GM19468 (cell line): ENCODE measurements at regions not wholly inside any gene's neighbourhood (a gene's known extent, or its start where the extent isn't known, plus 50 kb on each side); places are given as distances from the start of the nearest gene placed in this dataset.
"Not testable (repeated sequence)": the region's sequence is repeated elsewhere in the genome, so short reads cannot be mapped to it uniquely, and the experiment has no call there.

Source experiments
- ATAC-seq: cut with Tn5 transposase; IDR thresholded peaks from one replicate; pipeline ENCODE4 v1.9.1; 2021; ENCODE audit warnings: mild to moderate bottlenecking, moderate library complexity, moderate number of reproducible peaks; ENCODE audit not compliant: unreplicated experiment; ENCODE audit errors: extremely low read depth

GRCh38 chr3:191078913-191079312, 120.1 kb upstream of the OSTN start:
- ATAC-seq: not testable (repeated sequence)

- no peak for ATAC-seq
These were observed 122.0 kb upstream of the OSTN start for GRCh38 chr3:191076903-191077552.

GRCh38 chr3:191074511-191074910, 124.5 kb upstream of the OSTN start:
- no peak for ATAC-seq

GRCh38 chr3:191070762-191071403, 128.2 kb upstream of the OSTN start:
- no peak for ATAC-seq

GRCh38 chr3:191070201-191070600, 128.8 kb upstream of the OSTN start:
- no peak for ATAC-seq

- no peak for ATAC-seq
These were observed 129.9 kb upstream of the OSTN start for GRCh38 chr3:191068946-191069813.

- ATAC-seq: no peak
These were observed 132.4 kb upstream of the OSTN start for GRCh38 chr3:191066669-191067068.

GRCh38 chr3:191065181-191065805, 133.7 kb upstream of the OSTN start:
- no peak for ATAC-seq

- peak; percentile 43 for ATAC-seq
These were observed 148.0 kb upstream of the OSTN start for GRCh38 chr3:191051037-191051436.

- no peak for ATAC-seq
These were observed 151.1 kb upstream of the OSTN start for GRCh38 chr3:191047930-191048329.

GRCh38 chr3:191030929-191031328, 168.1 kb upstream of the OSTN start:
- no peak for ATAC-seq

- ATAC-seq: no peak
These were observed 168.0 kb upstream of the GMNC start for GRCh38 chr3:191030491-191030890.

GRCh38 chr3:191026746-191027145, 164.3 kb upstream of the GMNC start:
- no peak for ATAC-seq

GRCh38 chr3:191020730-191021396, 158.4 kb upstream of the GMNC start:
- no peak for ATAC-seq

- no peak for ATAC-seq
These were observed 157.4 kb upstream of the GMNC start for GRCh38 chr3:191019855-191020254.

GRCh38 chr3:191015960-191016359, 153.5 kb upstream of the GMNC start:
- not testable (repeated sequence) for ATAC-seq

GRCh38 chr3:191008074-191008473, 145.6 kb upstream of the GMNC start:
- ATAC-seq: no peak

GRCh38 chr3:191005790-191006189, 143.3 kb upstream of the GMNC start:
- ATAC-seq: no peak

- ATAC-seq: no peak
These were observed 141.2 kb upstream of the GMNC start for GRCh38 chr3:191003742-191004141.

- ATAC-seq: no peak
These were observed 133.8 kb upstream of the GMNC start for GRCh38 chr3:190996181-190996775.
